CD4-positive, alpha-beta T cell (primary cell): ENCODE measurements at regions not wholly inside any gene's neighbourhood (a gene's known extent, or its start where the extent isn't known, plus 50 kb on each side); places are given as distances from the start of the nearest gene placed in this dataset.

Source experiments
- ATAC-seq: fragments of 200-7000 bp; cut with Tn5 transposase; one replicate; pipeline ENCODE4 v1.10.0; 2022; ENCODE audit warnings: mild to moderate bottlenecking; ENCODE audit not compliant: poor library complexity
- CTCF ChIA-PET: fragments of 350-600 bp; sonication (Branson Sonifier 250); formaldehyde crosslinking; loops from one replicate; lab custom pipeline; 2021; ENCODE audit warnings: antibody characterized with exemption, inconsistent platforms; lab: Charles Lee
- POLR2A ChIA-PET: fragments of 350-600 bp; sonication (Branson Sonifier 250); formaldehyde crosslinking; loops from one replicate; lab custom pipeline; 2021; ENCODE audit warnings: antibody characterized with exemption, inconsistent platforms; lab: Charles Lee
- DNase-seq, 14 experiments: peaks; one replicate each; pipeline ENCODE4 v3.0.0-alpha.2; 2013 to 2020; ENCODE audit warnings: mixed read lengths in 2 of 14
- H3K27ac ChIP-seq, 2 donors: one replicate each; pipeline versions ENCODE4 v1.5.1 to v1.7.0; 2013; ENCODE audit warnings: low read length in 2 of 2, low read depth in 1 of 2, mild to moderate bottlenecking in 1 of 2
- H3K27me3 ChIP-seq, 2 experiments: 1 replicate in 1 of 2; 2 replicates in 1 of 2; pipeline versions ENCODE4 v1.6.1 to v1.7.0; 2013; ENCODE audit warnings: low read length in 2 of 2, control low read depth in 1 of 2, mild to moderate bottlenecking in 1 of 2, moderate library complexity in 1 of 2; ENCODE audit not compliant: insufficient read depth in 2 of 2, control insufficient read depth in 1 of 2
- H3K36me3 ChIP-seq: one replicate; pipeline ENCODE4 v1.6.1; 2013; ENCODE audit warnings: low read length, control low read depth; ENCODE audit not compliant: insufficient read depth
- H3K4me1 ChIP-seq: one replicate; pipeline ENCODE4 v1.6.1; 2013; ENCODE audit warnings: low read length, control low read depth; ENCODE audit not compliant: insufficient read depth
- H3K4me3 ChIP-seq: one replicate; pipeline ENCODE4 v1.5.1; 2013; ENCODE audit warnings: mild to moderate bottlenecking, low read length, moderate library complexity
- H3K9me3 ChIP-seq, 2 experiments: 1 replicate in 1 of 2; 2 replicates in 1 of 2; pipeline versions ENCODE4 v1.6.1 to v1.7.0; 2013; ENCODE audit warnings: low read length in 2 of 2, mild to moderate bottlenecking in 2 of 2, control low read depth in 1 of 2, moderate library complexity in 1 of 2; ENCODE audit not compliant: control insufficient read depth in 1 of 2, insufficient read depth in 1 of 2
- H3K27ac Mint-ChIP-seq: one replicate; pipeline ENCODE4 v1.8.0; 2020; ENCODE audit warnings: mixed read lengths
- H3K27me3 Mint-ChIP-seq: one replicate; pipeline ENCODE4 v1.8.0; 2021; ENCODE audit warnings: mixed read lengths
- H3K36me3 Mint-ChIP-seq: one replicate; pipeline ENCODE4 v1.8.0; 2021; ENCODE audit warnings: low read depth, mixed read lengths
- H3K4me1 Mint-ChIP-seq: one replicate; pipeline ENCODE4 v1.8.0; 2021; ENCODE audit warnings: low read depth, mixed read lengths
- H3K4me3 Mint-ChIP-seq: one replicate; pipeline ENCODE4 v1.8.0; 2020; ENCODE audit warnings: mild to moderate bottlenecking, mixed read lengths
- H3K9me3 Mint-ChIP-seq: one replicate; pipeline ENCODE4 v1.8.0; 2020; ENCODE audit warnings: mixed read lengths
- CTCF ChIP-seq: fragments of 200-600 bp; IDR thresholded peaks from one replicate; pipeline ENCODE4 v1.8.0; 2022; ENCODE audit warnings: antibody characterized with exemption, mild to moderate bottlenecking
- intact Hi-C, 2 experiments: fragments of 100-400 bp; cut with DNase I in 1 of 2; cut with micrococcal nuclease in 1 of 2; formaldehyde crosslinking; loops; one replicate each; pipeline versions ENCODE4 v1.15.1 to v1.9.0; 2023 to 2025; cut with DNase I, micrococcal nuclease

- no peak for TF ChIP-seq CTCF
- intact Hi-C loops = no loop called here
- DNase-seq (no peak), ATAC-seq (no peak)
- no peaks in the 10 kb centered on the region for H3K4me1 ChIP-seq
- H3K27me3 Mint-ChIP-seq = no peaks in the 10 kb centered on the region
- no peak overlapping the region for H3K4me3 ChIP-seq
- no peaks in the 10 kb centered on the region for H3K9me3 ChIP-seq
- H3K36me3 ChIP-seq = no peaks in the 10 kb centered on the region
- H3K27me3 ChIP-seq = no peaks in the 10 kb centered on the region
- ChIA-PET POLR2A (no interaction called here), CTCF (no interaction called here)
- peaks cover 3% of the 10 kb centered on the region for H3K9me3 Mint-ChIP-seq
- no peaks in the 10 kb centered on the region for H3K4me1 Mint-ChIP-seq
- no peak overlapping the region for H3K27ac ChIP-seq
- no peak overlapping the region for H3K27ac Mint-ChIP-seq
- H3K36me3 Mint-ChIP-seq = no peaks in the 10 kb centered on the region
- H3K4me3 Mint-ChIP-seq = no peak overlapping the region
Observed at GRCh38 chr6:71523548-71523947, 234.9 kb downstream of the OGFRL1 start.

GRCh38 chr6:71524201-71524600 is 235.6 kb downstream of the OGFRL1 start:
- intact Hi-C loops = no loop called here
- H3K36me3 Mint-ChIP-seq = no peaks in the 10 kb centered on the region
- no peak overlapping the region for H3K4me3 ChIP-seq
- H3K36me3 ChIP-seq = no peaks in the 10 kb centered on the region
- H3K9me3 Mint-ChIP-seq = peaks cover 3% of the 10 kb centered on the region
- no peak overlapping the region for H3K4me3 Mint-ChIP-seq
- CTCF ChIA-PET = no interaction called here
- POLR2A ChIA-PET = no interaction called here
- no peak overlapping the region for H3K27ac Mint-ChIP-seq
- H3K27me3 Mint-ChIP-seq = no peaks in the 10 kb centered on the region
- ATAC-seq (no peak), DNase-seq (no peak)
- H3K4me1 ChIP-seq = no peaks in the 10 kb centered on the region
- no peaks in the 10 kb centered on the region for H3K27me3 ChIP-seq
- H3K4me1 Mint-ChIP-seq = no peaks in the 10 kb centered on the region
- TF ChIP-seq CTCF = no peak
- no peaks in the 10 kb centered on the region for H3K9me3 ChIP-seq
- H3K27ac ChIP-seq = no peak overlapping the region

GRCh38 chr6:71527886-71528285 is 239.3 kb downstream of the OGFRL1 start:
- H3K9me3 Mint-ChIP-seq = no peaks in the 10 kb centered on the region
- intact Hi-C loops = no loop called here
- CTCF ChIA-PET = no interaction called here
- Histone ChIP-seq H3K4me1 (no peaks in the 10 kb centered on the region), H3K36me3 (no peaks in the 10 kb centered on the region), H3K9me3 (no peaks in the 10 kb centered on the region), H3K27me3 (no peaks in the 10 kb centered on the region), H3K27ac (no peak overlapping the region), H3K4me3 (no peak overlapping the region)
- no peak for ATAC-seq
- no peak overlapping the region for H3K4me3 Mint-ChIP-seq
- no peaks in the 10 kb centered on the region for H3K4me1 Mint-ChIP-seq
- no peak overlapping the region for H3K27ac Mint-ChIP-seq
- peaks cover 9% of the 10 kb centered on the region for H3K27me3 Mint-ChIP-seq
- TF ChIP-seq CTCF = no peak
- H3K36me3 Mint-ChIP-seq = no peaks in the 10 kb centered on the region
- POLR2A ChIA-PET = no interaction called here
- DNase-seq = no peak
